SU-DHL-6 (cell line): ENCODE measurements at regions not wholly inside any gene's neighbourhood (a gene's known extent, or its start where the extent isn't known, plus 50 kb on each side); places are given as distances from the start of the nearest gene placed in this dataset.

Experiments
- CTCF ChIP-seq: fragments of 200-600 bp; sonication (generic); IDR thresholded peaks from one replicate; pipeline ENCODE4 v1.5.1; 2017; ENCODE audit warnings: antibody characterized with exemption, mild to moderate bottlenecking, low read length, moderate library complexity; ENCODE audit not compliant: insufficient read depth, poor library complexity, severe bottlenecking
- EZH2phosphoT487 ChIP-seq: fragments of 200-600 bp; sonication (generic), shearing (Covaris generic); conservative IDR thresholded peaks from 2 replicates; pipeline ENCODE4 v1.6.1; 2018; ENCODE audit warnings: mild to moderate bottlenecking, antibody characterized with exemption, low read length, moderate library complexity, mixed read lengths

DNA sequence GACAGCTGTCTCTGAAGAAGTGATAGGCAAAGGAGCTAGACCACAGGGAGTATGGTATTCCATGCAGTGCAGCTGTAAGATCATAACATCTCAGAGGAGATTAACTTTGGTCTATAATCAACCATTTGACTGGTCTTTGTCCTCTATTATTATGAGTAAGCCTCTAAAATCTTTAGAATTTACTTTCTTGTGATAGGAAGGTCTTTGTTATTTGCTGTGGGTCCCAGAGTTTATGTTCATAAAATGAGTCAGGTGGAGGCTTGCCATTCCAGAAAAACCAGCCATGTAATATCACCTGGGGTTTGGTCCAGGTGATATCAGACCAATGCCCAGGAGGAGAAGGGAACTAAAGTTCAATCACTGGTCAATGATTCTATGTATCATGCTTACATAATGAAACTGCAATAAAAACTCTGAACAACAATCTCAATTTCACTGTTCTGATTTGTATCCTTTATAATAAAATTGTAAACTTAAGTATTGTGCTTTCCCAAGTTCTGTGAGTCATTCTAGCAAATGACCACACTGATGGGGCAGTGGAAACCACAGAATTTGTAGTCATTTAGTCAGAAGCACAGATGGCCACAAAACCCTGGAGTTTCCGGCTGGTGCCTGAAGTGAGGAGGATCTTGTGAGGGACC, 239.6 kb upstream of the TRAM1L1 start:
- TF ChIP-seq CTCF (no peak), EZH2phosphoT487 (no peak)
